Lower leg skin (tissue), 4 donors: ENCODE measurements at regions not wholly inside any gene's neighbourhood (a gene's known extent, or its start where the extent isn't known, plus 50 kb on each side); places are given as distances from the start of the nearest gene placed in this dataset.

Experiments used
- DNase-seq, 2 donors: peaks; one replicate each; pipeline ENCODE4 v3.0.0-alpha.2; 2019; ENCODE audit warnings: low spot score in 2 of 2
- H3K4me3 ChIP-seq: fragments of 200-600 bp; sonication (generic); 2 replicates; pipeline ENCODE4 v1.5.1; 2017; ENCODE audit warnings: mild to moderate bottlenecking, low read depth; ENCODE audit not compliant: poor library complexity, severe bottlenecking
- CTCF ChIP-seq, 3 donors: fragments of 450-650 bp; IDR thresholded peaks; one replicate each; pipeline ENCODE4 v1.5.1; 2016; ENCODE audit warnings: antibody characterized with exemption in 3 of 3, mild to moderate bottlenecking in 3 of 3, moderate library complexity in 2 of 3
- POLR2A ChIP-seq, 2 donors: fragments of 450-650 bp; IDR thresholded peaks; one replicate each; pipeline ENCODE4 v1.6.1; 2016 to 2017; ENCODE audit warnings: antibody characterized with exemption in 2 of 2, mild to moderate bottlenecking in 1 of 2, moderate library complexity in 1 of 2
- WGBS, 2 donors: methylation state at CpG; one replicate each; pipeline ENCODE4 v1.1.5; 2018; 5-methylcytosine and 5-hydroxymethylcytosine counted together
- intact Hi-C: fragments of 100-400 bp; cut with DNase I; formaldehyde crosslinking; loops from one replicate; pipeline ENCODE4 v1.15.0; 2023; ENCODE audit warnings: low total_unique reads

GRCh38 chr15:61724251-61724939 is 335.9 kb downstream of the VPS13C start:
- intact Hi-C loops, result no loop called here
- DNase-seq, result no peak
- WGBS, 2 donors, result 82 to 89% methylated on average over 12 of the region's 12 CpGs
- TF ChIP-seq POLR2A (IDR thresholded peaks at IDR 0.05) (no peak), CTCF (IDR thresholded peaks at IDR 0.05) (no peak)
- H3K4me3 ChIP-seq, result no peak overlapping the region

- intact Hi-C loops, result no loop called here
- no peak for TF ChIP-seq POLR2A (IDR thresholded peaks at IDR 0.05)
- TF ChIP-seq CTCF (IDR thresholded peaks at IDR 0.05), result no peak
- 84 to 90% methylated on average over 4 of the region's 4 CpGs for WGBS, 2 donors
- no peak overlapping the region for H3K4me3 ChIP-seq
- DNase-seq, result no peak
These were observed 338.8 kb downstream of the VPS13C start for GRCh38 chr15:61721418-61721817.

DNA sequence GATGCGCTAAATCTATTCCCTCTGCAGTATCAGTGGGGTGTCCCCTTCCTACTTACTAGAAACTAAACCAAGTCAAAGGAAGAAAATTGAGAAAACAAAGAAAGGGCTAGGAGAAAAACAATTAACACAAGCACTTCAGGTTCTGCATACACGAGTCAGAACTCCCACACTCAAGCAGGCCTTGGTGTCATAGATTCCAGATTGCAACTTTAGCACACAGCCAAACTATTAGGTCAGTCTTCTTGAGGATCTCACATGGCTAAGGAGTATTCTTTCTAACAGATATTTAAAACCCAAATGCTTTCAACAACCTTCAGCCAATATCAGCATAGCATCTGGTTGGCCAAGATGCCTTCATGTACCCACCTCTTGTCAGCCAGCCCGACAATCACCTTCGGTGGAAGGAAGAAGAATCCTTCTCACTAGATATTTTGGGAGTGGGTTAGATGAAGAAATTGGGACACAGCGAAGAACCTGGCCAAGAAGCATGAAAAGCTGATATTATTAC is 340.0 kb downstream of the VPS13C start:
- DNase-seq, result no peak

DNA sequence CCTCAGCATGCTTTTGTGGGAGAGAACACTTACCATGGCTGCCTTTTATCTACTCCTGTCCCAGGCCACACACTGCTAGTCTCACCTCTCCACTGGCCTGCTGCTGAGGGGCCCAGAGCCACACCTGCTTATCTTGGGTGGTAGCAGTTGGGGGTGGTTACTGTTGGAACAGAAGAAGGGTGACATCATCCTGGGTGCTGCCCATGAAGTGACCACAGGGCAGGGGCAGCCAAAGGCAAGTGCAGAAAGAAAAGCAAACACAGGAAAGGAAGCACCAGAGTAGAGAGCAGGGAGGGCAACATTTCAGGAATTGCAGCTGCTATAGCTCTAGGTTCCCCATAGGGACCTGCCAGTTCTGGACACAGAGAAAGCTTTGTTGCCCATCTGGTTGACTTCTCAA is 345.2 kb downstream of the VPS13C start:
- no peak for DNase-seq
- H3K4me3 ChIP-seq, result no peak overlapping the region
- intact Hi-C loops, result no loop called here
- TF ChIP-seq CTCF (IDR thresholded peaks at IDR 0.05) (no peak), POLR2A (IDR thresholded peaks at IDR 0.05) (no peak)

More for the DNA sequence above, 340.0 kb downstream of the VPS13C start:
- WGBS, 2 donors, result 78 to 86% methylated on average over 5 of the region's 5 CpGs
- TF ChIP-seq POLR2A (IDR thresholded peaks at IDR 0.05), result no peak
- no peak for TF ChIP-seq CTCF (IDR thresholded peaks at IDR 0.05)
- H3K4me3 ChIP-seq, result no peak overlapping the region
- intact Hi-C loops, result no loop called here

- 80 to 83% methylated on average over 4 of the region's 4 CpGs for WGBS, 2 donors
- intact Hi-C loops, result no loop called here
- no peak overlapping the region for H3K4me3 ChIP-seq
- DNase-seq, result no peak
- no peak for TF ChIP-seq CTCF (IDR thresholded peaks at IDR 0.05)
- TF ChIP-seq POLR2A (IDR thresholded peaks at IDR 0.05), result no peak
These were observed 348.0 kb downstream of the VPS13C start for GRCh38 chr15:61712129-61712759.
